HG02852 (cell line): ENCODE measurements at regions not wholly inside any gene's neighbourhood (a gene's known extent, or its start where the extent isn't known, plus 50 kb on each side); places are given as distances from the start of the nearest gene placed in this dataset.
"Not testable (repeated sequence)": the region's sequence is repeated elsewhere in the genome, so short reads cannot be mapped to it uniquely, and the experiment has no call there.

Experiments used
- ATAC-seq: cut with Tn5 transposase; IDR thresholded peaks from one replicate; pipeline ENCODE4 v1.9.1; 2021; ENCODE audit warnings: mild to moderate bottlenecking, moderate library complexity; ENCODE audit not compliant: unreplicated experiment

DNA sequence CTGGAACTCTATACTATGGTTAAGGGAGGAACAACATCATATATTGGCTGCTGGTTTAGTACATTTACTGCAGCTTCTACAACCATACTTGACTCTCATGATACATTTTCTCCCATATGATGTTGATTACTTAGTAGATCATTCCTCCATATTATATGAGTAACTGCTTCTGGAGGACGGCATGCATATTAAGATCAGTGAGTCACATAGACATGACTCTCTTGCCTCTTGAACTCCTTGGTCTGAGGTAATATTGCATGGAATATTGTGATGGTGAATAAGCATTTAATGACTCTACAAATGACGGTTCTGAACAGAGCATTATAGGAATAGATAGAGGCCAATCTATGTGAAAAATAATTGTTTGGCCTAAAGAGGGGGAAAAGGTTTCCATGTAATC, 418.8 kb upstream of the SPHKAP start:
- ATAC-seq: no peak

GRCh38 chr2:228599781-228600180, 418.3 kb upstream of the SPHKAP start:
- ATAC-seq: no peak

- ATAC-seq: peak; percentile 56
Measured at GRCh38 chr2:228599297-228599696, 417.8 kb upstream of the SPHKAP start.

DNA sequence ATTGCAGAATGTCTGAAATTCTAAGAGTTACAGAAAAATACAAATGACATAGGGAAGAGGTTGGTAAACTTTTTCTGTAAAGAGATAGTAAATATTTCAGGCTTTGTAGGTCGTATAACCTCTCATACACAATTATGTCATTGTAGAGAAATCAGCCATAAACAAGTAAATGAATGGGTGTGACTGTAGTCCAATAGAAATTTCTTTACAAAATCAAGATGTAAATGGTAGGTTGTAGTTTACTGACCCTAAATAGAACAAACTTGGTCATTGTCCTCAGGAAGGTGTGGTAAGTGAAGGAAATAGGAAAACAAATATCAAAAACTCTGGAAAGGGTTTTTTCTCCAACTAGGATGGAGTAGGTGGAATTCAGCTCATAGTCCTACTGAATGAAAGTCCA, 415.5 kb upstream of the SPHKAP start:
- no peak for ATAC-seq

DNA sequence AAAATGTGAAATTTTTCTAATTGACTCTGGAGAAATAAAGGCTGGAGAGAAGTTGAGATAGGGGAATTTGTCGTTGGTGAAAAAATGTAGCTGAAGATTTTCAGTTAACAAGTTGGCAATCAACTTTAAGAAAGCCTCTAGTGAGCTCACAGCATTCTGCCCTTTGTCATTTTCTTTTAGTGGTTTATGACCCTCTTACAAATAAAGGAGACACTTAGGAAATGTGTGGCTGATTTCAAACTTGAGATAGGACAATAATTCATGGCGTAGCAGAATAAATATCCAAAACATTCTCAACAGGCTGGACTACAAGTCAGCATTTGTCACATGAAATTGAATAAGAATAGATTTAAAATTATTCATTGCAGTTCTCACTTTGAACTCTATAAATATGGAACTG, 412.5 kb upstream of the SPHKAP start:
- ATAC-seq: no peak

- ATAC-seq: no peak
Measured at GRCh38 chr2:228592925-228593324, 411.4 kb upstream of the SPHKAP start.

DNA sequence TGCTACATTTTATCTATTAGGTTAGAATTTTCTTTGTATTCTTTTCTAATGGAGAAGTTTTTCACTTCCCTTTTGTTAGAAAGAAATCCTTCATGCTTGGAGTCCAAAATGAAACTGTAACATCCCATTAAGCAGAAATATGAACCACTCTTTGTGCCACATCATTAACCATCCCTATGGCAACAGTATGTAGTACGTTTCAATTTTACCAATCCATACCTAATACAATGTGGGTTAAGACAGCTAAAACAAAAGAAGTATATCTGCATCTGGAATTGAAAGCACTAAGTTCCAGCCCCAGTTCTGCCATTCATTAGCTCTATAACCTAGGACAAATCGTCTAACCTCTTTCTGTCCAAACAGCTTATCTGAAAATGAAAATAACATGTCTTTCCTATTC, 409.2 kb upstream of the SPHKAP start:
- peak; percentile 97 for ATAC-seq

- no peak for ATAC-seq
Measured at GRCh38 chr2:228589115-228589514, 407.6 kb upstream of the SPHKAP start.

GRCh38 chr2:228581731-228582130, 400.2 kb upstream of the SPHKAP start:
- no peak for ATAC-seq

- ATAC-seq: no peak
Measured at GRCh38 chr2:228575897-228576296, 394.4 kb upstream of the SPHKAP start.

DNA sequence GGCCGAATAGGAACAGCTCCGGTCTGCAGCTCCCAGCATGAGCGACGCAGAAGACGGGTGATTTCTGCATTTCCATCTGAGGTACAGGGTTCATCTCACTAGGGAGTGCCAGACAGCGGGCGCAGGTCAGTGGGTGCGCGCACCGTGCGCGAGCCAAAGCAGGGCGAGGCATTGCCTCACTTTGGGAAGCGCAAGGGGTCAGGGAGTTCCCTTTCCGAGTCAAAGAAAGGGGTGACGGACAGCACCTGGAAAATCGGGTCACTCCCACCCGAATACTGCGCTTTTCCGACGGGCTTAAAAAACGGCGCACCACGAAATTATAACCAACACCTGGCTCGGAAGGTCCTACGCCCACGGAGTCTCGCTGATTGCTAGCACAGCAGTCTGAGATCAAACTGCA, 386.8 kb upstream of the SPHKAP start:
- not testable (repeated sequence) for ATAC-seq

DNA sequence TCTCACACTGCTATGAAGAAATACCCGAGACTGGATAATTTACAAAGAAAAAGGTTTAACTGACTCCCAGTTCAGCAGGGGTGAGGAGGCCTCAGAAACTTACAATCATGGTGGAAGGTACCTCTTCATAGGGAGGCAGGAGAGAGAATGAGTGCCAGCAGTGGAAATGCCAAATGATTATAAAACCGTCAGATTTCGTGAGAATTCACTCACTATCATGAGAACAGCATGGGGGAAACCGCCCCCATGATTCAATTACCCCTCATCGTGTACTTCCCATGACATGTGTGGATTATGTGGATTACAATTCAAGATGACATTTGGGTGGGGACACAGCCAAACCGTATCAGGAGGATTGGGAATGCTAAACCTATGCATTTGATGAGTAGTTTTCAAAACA, 380.3 kb upstream of the SPHKAP start:
- no peak for ATAC-seq

GRCh38 chr2:228559774-228560415, 378.4 kb upstream of the SPHKAP start:
- ATAC-seq: no peak

- ATAC-seq: no peak
Measured at GRCh38 chr2:228556717-228557116, 375.2 kb upstream of the SPHKAP start.

DNA sequence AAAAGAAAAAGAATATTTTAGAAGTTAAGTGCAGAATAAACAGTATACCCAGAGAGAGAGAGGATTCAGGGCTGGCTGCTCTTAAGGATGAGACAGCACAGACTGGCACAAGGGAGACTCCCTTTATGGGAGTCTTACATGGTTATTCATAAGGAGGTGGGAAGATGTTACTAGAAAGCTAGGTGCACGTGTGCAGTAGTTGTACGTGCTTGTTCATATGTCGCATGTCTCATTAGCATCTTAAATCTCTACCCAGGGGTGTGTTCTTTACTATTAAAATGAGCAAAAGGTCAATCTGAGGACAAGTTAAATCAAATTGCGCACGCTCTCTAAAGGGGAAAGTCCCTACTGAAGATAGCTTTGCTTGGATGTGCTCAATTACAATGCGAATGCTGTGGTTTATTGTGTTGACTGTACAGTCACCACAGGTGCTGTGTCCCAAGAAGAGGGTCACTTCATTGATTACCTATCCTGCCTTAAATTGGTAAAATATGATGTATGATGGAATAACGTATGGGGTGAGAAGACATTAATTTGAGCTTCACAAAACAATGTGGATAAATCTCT, 368.0 kb upstream of the SPHKAP start:
- ATAC-seq: no peak

DNA sequence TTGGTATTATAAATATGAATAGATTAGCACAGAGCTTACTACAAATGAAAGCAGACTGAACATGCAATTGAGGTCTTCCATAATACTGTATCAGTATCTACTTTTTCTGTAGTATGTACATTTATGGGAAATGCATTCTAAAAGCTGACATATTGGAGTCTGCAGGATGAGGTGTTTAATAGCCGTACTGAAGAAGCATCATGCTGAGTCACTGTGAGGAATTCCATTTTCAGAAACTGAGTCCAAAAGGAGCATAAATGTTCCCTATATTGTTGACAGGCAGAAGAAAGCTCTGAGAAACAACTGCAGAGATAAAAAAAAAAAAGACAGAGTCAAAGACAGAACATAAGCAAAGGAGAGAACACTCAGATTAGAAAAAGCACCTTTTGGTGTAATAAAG, 366.7 kb upstream of the SPHKAP start:
- no peak for ATAC-seq

DNA sequence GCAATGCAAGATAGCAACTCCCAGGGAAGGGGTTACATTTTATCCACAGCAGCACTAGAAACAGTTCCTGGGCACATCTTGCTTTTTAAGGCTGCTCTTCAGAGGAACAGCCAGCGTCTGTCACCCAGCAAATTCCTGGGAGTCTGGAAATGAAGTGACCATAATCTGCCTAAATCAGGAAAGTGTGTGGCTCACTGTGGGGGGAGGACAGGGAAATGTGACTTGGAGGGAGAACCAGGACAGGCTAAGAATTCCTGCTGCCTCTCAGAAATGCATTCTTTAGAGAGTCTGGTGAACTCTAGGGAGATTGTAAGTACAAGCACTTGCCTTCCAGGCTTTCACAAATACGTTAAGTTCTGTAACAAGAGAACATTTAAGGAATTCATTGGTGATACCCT, 364.3 kb upstream of the SPHKAP start:
- ATAC-seq: no peak

GRCh38 chr2:228545041-228545747, 363.7 kb upstream of the SPHKAP start:
- ATAC-seq: no peak

DNA sequence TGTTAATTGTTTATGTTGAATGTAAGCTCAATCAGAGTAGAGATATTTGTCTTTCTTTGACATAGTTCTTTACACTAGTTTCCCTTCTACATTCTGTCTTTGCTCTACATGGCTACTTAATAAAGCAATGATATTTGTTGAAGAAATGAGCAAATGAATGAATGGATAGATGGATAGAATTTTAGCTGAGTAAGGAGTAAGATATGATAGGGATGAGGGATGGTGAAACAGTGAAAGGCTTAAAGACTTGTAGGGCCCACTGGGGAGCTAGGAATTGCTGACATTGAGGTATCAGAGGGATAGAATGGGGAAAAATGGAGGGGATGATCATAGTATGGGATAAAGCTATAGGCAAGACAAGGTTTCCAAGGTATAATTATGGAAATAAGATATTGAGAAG, 361.6 kb upstream of the SPHKAP start:
- ATAC-seq: no peak

DNA sequence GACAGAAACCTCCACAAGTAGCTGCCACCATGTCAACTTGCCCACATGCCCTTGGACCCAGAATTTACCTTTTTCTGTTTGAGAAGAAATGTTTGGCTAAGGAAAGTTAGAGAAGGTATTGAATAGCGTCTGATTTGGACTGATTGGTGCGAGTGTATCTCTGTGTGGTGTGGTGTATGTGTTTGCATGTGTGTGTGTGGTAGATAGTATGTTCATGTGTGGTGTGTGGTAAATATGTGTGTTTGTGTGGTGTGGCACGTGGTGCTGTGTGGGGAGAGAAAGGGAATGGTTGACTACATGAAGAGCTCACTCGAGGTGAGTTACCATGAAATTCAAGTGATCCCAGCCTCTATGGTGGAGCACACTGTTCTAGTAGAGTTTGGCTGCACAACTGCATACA, 360.8 kb upstream of the SPHKAP start:
- no peak for ATAC-seq

GRCh38 chr2:228541789-228542188, 360.3 kb upstream of the SPHKAP start:
- ATAC-seq: no peak

GRCh38 chr2:228540976-228541375, 359.5 kb upstream of the SPHKAP start:
- no peak for ATAC-seq
